ENCODE measurements at regions not wholly inside any gene's neighbourhood (a gene's known extent, or its start where the extent isn't known, plus 50 kb on each side); places are given as distances from the start of the nearest gene placed in this dataset.

DNA sequence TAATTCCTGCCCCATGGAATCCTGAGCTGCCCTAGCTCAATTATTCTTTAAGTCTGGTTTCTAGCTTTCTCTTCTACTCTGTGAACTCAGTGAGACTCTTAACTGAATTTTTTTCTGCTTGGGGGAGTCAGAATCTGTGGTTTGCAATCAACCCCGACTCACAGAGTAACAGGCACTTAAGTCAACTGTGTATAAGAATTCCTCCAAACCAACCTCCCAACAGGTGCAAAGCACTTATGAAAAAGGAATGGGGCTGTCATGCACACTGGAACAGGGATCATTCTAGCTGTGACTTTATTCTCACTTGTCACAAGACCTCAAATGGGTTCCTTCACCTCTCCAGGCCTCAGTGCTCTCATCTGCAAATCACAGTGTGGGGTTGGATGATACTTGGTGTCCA lies 60.3 kb upstream of the SYT6 start:
- Histone ChIP-seq H3K27me3 (no peaks in the 10 kb centered on the region), H3K4me3 (no peak overlapping the region), H3K9me3 (no peaks in the 10 kb centered on the region), H3K27ac (no peak overlapping the region), H3K36me3 (no peaks in the 10 kb centered on the region), H3K4me1 (no peaks in the 10 kb centered on the region)
- intact Hi-C loops (cut with DNase I; ENCODE audit: low total_unique reads), result no loop called here
- no peak for ATAC-seq
- TF ChIP-seq, protein P1, sequence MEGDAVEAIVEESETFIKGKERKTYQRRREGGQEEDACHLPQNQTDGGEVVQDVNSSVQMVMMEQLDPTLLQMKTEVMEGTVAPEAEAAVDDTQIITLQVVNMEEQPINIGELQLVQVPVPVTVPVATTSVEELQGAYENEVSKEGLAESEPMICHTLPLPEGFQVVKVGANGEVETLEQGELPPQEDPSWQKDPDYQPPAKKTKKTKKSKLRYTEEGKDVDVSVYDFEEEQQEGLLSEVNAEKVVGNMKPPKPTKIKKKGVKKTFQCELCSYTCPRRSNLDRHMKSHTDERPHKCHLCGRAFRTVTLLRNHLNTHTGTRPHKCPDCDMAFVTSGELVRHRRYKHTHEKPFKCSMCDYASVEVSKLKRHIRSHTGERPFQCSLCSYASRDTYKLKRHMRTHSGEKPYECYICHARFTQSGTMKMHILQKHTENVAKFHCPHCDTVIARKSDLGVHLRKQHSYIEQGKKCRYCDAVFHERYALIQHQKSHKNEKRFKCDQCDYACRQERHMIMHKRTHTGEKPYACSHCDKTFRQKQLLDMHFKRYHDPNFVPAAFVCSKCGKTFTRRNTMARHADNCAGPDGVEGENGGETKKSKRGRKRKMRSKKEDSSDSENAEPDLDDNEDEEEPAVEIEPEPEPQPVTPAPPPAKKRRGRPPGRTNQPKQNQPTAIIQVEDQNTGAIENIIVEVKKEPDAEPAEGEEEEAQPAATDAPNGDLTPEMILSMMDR (IDR thresholded peaks at IDR 0.05 in 4 of 5, conservative IDR thresholded peaks at IDR 0.05 in 1 of 5), result no peak
- DNase-seq, result no peak
- in situ Hi-C loops (cut with MboI; ENCODE audit: low sequenced_read_pairs in 4 of 4), result no loop called here

DNA sequence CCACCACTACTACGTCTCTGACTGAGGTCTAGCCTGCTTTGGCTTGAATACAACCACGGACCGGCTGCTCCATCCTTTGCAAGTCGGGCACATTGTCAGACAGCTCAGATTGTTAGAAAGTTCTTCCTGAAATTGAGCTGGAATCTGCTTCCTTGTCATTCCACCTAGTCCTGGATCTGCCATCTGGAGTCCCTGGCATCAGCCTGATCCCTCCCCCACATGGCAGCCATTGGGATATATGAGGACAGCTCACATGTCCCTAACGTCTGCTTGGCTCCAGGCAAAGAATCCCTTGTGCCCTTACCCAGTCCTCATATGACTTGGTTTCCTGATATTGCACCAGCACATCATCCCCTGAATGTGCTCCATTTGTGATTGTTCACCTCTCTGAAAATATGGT lies 56.3 kb upstream of the SYT6 start:
- no peaks in the 10 kb centered on the region for H3K9me3 ChIP-seq
- TF ChIP-seq, protein P1 (IDR thresholded peaks at IDR 0.05 in 4 of 5, conservative IDR thresholded peaks at IDR 0.05 in 1 of 5), result no peak
- TF ChIP-seq POLR2A (IDR thresholded peaks at IDR 0.05), result no peak
- H3K4me1 ChIP-seq, result no peaks in the 10 kb centered on the region
- in situ Hi-C loops (cut with MboI; ENCODE audit: low sequenced_read_pairs in 4 of 4), result no loop called here
- intact Hi-C loops (cut with DNase I; ENCODE audit: low total_unique reads), result no loop called here
- H3K4me3 ChIP-seq, result no peak overlapping the region
- no peak overlapping the region for H3K27ac ChIP-seq
- peaks cover 0 to 3% (median 0%) of the 10 kb centered on the region in 3 donors for H3K27me3 ChIP-seq
- no peak for DNase-seq
- ATAC-seq, result no peak
- H3K36me3 ChIP-seq, result no peaks in the 10 kb centered on the region

DNA sequence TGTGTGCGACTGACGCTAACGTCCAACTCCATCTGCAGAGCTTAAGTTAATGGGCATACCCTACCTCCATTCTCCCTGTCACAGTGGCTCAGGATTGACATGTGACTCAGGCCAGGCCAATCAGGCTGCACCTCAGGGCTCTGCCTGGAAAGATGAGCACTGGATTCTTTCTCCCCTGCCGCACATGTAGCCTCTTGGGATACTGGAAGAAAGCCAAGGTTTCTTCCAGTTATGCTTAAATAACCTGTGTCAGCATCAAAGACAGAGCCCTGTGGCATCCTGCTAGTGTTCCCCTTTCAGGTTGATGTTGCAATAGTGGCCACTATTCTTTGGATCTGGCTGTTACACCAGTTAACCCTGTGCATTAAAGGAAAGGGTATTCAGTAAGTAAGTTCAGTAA lies 55.0 kb upstream of the SYT6 start:
- Histone ChIP-seq H3K27ac (no peak overlapping the region), H3K36me3 (no peaks in the 10 kb centered on the region), H3K9me3 (no peaks in the 10 kb centered on the region), H3K4me3 (no peak overlapping the region), H3K4me1 (no peaks in the 10 kb centered on the region), H3K27me3 (peaks cover 0 to 3% (median 0%) of the 10 kb centered on the region in 3 donors)
- no peak for TF ChIP-seq POLR2A (IDR thresholded peaks at IDR 0.05)
- TF ChIP-seq, protein P1 (IDR thresholded peaks at IDR 0.05 in 4 of 5, conservative IDR thresholded peaks at IDR 0.05 in 1 of 5), result no peak
- no peak for ATAC-seq
- DNase-seq, result no peak
- in situ Hi-C loops (cut with MboI; ENCODE audit: low sequenced_read_pairs in 4 of 4) (no loop called here), intact Hi-C loops (cut with DNase I; ENCODE audit: low total_unique reads) (no loop called here)

DNA sequence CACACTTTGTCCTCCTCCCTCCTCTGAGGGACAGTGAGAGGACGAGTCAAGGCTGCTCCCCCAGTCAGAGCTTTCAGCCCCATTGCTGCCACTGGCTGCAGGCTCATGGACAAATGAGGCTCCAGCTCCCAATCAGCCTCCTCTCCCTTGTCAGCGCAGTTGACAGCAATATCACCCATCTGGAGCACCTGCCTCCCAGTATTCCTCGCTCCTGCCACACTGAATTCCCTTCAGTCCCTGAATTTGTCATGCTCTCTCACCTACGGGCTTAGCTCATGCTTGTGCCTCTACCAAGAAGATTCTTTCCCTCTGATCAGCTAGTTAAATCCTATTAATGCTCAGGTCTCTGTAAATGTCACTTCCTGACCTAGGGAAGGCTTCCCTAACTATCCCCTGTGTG lies 54.4 kb upstream of the SYT6 start:
- intact Hi-C loops (cut with DNase I; ENCODE audit: low total_unique reads), result no loop called here

DNA sequence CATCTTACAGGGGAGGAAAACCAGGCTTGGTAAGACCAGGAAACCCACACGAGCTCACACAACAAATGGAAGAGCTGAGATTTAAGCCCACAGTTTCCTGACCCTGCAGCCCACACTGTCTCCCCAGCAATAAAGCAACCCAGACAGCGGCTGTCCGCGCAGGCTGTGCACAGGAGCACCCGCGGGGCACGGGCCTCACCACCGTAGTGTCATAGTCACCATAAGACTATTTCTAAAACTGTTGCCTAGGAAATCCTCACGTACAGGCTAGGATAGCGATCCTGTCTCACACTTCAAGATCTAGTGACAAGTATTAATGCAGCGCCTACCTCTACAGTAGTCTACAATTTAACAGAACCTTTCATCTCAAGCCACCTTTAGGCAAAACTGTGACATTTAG lies 54.0 kb upstream of the SYT6 start:
- no peaks in the 10 kb centered on the region for H3K36me3 ChIP-seq
- no peak overlapping the region for H3K27ac ChIP-seq
- ATAC-seq (no peak), DNase-seq (no peak)
- intact Hi-C loops (cut with DNase I; ENCODE audit: low total_unique reads) (no loop called here), in situ Hi-C loops (cut with MboI; ENCODE audit: low sequenced_read_pairs in 4 of 4) (no loop called here)
- H3K4me3 ChIP-seq, result no peak overlapping the region
- no peaks in the 10 kb centered on the region for H3K4me1 ChIP-seq
- no peak for TF ChIP-seq POLR2A (IDR thresholded peaks at IDR 0.05)
- TF ChIP-seq, protein P1 (IDR thresholded peaks at IDR 0.05 in 4 of 5, conservative IDR thresholded peaks at IDR 0.05 in 1 of 5), result no peak
- peaks cover 0 to 3% (median 0%) of the 10 kb centered on the region in 3 donors for H3K27me3 ChIP-seq
- H3K9me3 ChIP-seq, result no peaks in the 10 kb centered on the region

More for the DNA sequence above, 54.4 kb upstream of the SYT6 start:
- H3K4me1 ChIP-seq, result no peaks in the 10 kb centered on the region
- DNase-seq (no peak), ATAC-seq (no peak)
- TF ChIP-seq POLR2A (IDR thresholded peaks at IDR 0.05), result no peak
- TF ChIP-seq, protein P1 (IDR thresholded peaks at IDR 0.05 in 4 of 5, conservative IDR thresholded peaks at IDR 0.05 in 1 of 5), result no peak
- no peaks in the 10 kb centered on the region for H3K9me3 ChIP-seq
- H3K4me3 ChIP-seq, result no peak overlapping the region
- in situ Hi-C loops (cut with MboI; ENCODE audit: low sequenced_read_pairs in 4 of 4), result no loop called here
- H3K27me3 ChIP-seq, result peaks cover 0 to 3% (median 0%) of the 10 kb centered on the region in 3 donors
- H3K27ac ChIP-seq, result no peak overlapping the region
- H3K36me3 ChIP-seq, result no peaks in the 10 kb centered on the region
